Stimulated activated CD8-positive, alpha-beta memory T cell treated with anti-CD3 and anti-CD28 coated beads, Interleukin-4, amount 100 ng/mL, for 48 hours (primary cell): ENCODE measurements at regions not wholly inside any gene's neighbourhood (a gene's known extent, or its start where the extent isn't known, plus 50 kb on each side); places are given as distances from the start of the nearest gene placed in this dataset.
"Not testable (repeated sequence)": the region's sequence is repeated elsewhere in the genome, so short reads cannot be mapped to it uniquely, and the experiment has no call there.

Source experiments
- DNase-seq: peaks from one replicate; pipeline ENCODE4 v3.0.0-alpha.2; 2020

DNA sequence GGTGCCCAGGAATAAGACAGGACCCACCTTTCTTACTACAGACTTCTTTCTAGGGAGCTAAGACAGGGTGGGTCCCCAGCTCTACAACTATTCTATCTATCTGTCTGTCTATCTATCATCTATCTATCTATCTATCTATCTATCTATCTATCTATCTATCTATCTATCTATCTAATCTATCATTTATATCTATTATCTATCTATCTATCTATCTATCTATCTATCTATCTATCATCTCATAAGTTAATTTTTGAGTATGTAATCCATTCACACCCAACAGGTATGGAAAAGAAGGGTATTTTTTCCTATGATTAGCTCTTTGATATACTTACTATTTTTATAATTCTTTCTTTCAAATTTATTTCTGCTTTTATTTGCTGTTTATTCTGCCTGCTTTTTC is 55.9 kb downstream of the BAMBI start:
- DNase-seq: no peak

DNA sequence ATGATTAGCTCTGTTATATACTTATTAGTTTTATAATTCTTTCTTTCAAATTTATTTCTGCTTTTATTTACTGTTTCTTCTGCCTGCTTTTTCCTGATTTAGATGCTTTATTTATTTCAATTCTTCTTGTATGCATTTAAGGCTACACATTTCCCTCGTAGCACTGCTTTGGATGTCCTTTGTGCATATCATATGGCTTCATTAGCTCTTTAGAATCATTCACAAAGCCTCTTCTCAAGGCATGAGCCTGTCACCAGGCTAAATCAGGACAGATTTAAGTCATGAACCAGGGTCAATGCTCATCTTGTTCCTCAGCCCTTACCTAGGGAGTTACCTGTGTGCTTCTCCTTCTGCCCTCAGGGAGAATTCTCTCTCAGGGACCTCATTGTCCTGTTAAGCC is 56.3 kb downstream of the BAMBI start:
- no peak for DNase-seq

DNA sequence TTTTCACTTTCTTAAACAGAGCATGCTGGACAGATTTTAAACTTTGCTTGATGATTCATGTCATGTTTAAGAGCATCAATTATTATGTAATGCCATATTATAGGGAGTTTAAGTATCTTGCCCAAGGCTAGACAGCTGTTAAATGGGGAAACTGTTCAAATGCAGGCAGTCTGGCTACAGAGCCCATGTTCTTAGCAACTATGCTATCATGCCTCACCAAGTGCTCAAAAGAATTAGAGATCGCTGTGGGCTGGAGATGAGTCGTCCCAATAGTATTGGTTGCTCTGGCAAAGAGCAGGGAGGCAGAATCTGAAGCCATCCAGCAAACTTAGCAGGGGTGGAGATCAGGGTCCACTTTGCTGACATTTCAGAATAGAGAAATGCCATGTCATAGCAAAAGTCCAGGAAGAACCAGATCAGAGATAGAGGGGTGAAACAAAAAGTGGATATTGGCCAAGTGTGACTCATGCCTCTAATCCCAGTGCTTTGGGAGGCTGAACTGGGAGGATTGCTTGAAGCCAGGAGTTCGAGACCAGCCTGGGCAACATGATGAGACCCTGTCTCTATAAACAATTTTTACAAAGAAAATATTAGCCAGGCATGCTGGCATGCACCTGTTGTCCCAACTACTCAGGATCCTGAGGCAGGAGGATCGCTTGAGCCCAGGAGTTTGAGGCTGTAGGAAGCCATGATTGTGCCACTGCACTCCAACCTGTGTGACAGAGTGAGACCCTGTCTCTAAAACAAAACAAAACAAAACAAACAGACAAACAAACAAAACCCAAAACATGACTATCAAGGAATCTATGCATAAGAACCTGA is 57.8 kb downstream of the BAMBI start:
- DNase-seq: no peak

DNA sequence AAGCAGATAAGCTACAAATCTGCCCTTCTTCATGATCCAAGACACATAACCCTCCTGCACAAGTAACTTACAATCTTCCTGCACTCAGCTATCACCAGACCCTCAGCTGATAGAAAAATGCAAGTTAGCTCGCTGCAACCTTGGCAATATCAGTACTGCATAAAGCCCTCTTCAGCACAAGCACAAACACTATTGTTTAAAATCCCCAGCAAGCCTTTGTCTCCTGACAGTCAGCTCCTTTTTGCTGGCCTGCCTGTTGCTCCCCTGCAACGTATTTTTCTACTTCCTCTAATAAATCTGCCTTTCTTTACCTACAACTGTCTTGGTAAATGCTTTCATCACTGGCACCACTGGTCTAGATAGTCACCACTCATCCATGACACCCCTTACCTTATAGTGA is 59.8 kb downstream of the BAMBI start:
- no peak for DNase-seq

DNA sequence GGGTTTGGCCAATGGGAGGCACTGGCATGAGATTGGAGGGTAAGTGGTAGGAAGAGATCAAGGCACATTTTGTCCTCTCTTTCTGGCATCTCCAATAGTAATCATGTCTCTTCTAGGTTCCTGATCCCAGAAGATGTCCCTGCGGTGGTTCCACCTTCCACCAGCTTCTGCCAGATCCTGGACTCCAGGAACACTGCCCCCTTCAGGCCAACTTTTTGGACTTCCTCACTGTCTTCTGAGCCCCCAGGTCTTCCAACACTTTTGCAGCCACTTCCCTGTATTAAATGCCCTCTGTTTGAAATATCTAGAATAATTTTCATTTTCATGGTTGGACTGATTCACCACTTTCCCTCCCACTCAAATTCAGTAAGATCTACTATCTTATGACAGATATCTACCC is 60.9 kb downstream of the BAMBI start:
- peak; percentile 27 for DNase-seq

DNA sequence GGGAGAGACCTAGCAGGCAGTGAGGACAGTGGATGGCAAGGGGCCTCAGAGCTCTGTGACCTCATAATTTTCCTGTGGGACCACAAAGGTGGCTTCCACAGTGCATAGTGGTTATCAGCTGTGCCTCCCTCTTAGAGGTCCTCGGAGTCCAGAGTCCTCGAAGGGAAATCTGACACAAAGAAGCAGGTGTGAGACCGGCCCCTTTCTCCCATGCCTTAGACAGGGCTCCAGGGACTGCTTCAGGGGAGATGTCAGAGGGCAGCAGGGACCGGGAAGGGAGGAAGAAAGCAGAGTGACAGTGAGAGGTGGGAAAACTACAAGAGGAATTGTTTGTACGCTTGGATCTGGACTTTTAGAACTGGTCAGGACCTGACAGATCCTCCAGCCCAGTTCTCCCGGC is 66.3 kb downstream of the BAMBI start:
- no peak for DNase-seq

DNA sequence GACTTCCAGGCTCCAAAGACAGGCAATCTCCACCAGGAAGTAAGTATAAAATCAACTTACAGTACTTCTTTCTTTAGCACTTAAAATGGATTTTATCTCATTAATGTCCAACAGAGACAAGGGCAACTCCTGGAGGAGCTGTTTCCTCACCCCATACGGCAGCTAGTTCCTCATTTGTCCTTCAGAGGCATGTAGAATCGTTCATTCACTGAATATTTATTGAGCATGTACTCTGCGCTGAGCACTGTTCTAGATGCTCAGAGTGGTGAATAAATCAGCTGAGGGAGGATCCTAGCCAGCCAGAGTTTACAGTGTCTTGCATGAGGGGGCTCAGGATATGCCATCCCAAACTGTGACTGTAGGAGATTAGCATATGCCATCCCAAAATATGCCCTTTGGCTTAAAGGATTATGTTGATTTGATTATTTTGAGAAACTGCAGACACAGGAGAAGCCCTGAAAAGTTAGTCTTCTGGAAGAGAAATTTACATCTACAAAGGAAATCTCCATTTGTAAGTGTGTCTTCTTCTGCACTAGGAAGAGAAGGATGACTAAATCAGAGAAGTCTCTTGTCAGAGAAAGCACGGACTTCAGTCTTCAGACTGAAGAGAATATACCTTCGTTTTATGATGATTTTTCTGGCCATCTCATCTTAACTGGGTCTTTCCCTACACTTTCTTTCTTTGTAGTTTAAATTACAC is 66.9 kb downstream of the BAMBI start:
- no peak for DNase-seq

DNA sequence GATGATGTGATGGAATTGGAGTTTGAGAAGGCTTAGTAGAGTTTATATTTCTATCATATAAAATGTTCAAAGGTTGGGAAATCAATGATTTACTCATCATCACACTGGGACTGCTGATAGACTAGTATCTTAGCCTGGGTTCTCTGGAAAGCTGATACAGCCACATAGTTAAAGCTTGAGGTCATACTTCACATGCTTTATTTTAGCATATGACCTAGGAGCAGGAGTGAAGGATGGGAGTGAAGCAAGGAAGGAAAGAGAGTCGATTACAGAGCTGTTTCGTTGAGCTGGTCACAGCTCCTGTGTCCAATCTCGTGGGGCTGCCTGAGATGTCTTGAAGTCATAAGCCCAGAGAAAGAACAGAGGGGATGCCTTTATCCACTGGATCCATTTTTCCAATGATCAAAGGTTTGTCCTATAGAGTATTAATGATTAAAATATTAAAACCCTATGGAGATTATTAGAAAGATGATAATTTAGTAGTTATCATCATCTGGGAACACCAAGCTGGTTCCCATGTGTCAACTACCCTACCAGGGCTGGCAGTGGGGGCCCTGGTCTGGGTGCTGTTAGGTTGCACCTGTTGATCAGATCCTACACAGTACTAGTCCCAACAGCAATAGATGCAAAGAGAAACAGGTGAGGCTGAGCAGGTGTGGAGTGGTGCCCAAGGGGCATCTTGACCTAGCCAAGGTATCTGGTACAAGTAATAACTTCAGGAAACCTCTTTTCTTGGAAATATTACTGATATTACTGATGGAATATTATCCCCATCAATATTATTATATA is 77.8 kb downstream of the BAMBI start:
- no peak for DNase-seq

DNA sequence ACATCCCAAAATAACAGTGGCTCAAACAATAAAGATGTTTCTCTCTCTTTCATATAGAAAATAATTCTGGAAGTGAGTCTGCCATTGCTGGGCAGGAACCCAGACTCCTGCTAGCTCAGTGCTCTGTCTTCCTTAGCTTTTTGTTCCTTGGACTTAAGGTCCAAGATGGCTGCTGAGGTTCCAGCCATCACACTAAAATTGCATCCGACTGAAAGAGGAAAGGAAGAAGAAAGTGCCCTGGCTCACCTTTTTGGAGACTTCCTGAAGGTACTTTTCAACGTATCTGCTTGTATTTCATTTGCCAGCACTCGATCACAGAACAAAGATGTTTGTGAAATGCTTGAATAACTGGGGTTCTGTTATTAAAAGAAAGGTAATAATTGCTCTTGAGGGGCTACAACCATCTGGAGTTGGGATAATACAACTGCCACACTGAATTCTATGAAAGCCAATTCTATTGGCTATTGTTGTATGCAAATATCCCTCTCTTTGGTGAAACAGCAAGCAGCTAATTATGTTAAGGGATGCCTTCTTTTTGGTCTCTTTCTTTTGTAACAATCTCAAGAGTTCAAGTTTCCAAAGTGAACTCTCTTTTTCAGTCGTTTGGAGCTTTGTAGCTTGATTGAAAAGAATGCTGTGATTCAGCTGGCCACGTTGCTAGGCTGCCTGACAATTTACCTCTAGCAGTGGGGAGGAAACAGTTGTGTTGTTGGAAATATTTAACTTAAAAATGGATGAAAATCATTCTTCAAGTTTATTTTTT is 83.9 kb downstream of the BAMBI start:
- DNase-seq: no peak

DNA sequence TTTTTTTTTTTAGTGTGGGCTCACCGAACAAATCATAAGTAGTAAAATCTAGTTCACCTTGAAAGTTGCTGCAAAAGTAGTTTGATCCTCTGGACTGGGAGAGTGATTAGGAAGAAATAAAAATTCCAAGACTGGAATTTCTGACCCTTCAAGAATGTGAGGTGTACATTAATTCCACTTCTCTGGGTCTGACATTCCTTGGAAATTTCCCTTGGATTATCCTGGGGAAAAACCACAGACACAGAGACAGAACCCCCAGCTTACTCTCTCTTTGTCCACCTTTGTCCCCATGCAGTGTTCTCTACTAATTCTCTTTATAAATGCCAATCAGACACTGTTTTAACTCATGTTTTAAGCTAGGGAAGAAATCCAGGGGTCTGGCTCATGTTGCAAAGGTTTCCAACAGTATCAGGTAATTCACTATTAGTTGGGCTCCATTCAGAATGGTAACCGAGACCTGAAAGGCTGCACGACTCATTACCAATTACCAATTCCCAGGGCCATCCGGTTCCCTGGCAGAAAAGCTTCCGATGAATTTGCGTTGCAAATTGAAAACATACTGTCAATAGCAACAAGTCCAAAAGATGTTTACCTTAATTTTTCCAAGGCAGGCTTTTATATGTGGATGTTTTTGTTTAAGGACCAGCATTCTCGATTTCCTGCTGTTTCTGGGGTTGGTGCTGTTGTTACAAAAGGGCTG is 86.3 kb downstream of the BAMBI start:
- no peak for DNase-seq

DNA sequence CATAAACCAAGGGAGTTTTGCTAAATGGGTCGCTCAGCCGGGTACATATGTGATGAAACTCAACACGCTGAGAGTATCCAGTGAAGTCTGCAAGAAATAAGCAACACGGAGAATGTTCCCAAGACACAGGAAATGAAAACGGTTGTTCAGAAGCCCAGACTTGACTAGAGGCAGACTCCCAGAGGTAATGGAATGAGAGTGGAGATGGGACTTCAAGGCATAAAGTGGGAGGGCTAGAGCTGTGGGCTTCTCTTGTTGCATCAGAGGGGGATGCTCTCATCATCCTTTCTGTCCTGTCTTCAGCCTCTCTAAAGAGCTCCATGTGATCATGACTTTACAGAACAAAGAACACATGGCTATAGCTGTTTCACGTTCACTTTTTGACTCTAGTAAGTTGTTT is 88.3 kb downstream of the BAMBI start:
- no peak for DNase-seq

DNA sequence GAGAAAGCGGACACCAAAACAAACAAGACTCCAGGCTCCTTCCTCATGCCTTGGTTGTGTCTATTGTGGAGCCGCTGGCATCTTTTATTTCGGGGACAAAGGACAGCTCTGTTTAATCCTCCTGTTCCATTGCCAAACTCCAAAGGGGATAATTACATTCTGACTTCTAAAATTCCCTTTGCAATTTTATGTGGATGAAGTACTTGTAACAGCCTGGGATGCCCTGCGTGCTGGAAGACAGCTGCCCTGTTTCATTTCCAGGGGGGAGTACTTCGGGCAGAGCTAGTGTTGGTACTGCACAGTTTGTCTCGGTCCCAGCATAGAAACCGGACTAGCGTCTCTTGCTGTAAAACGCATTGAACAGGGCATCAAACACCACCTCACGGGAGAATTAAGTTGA is 90.9 kb downstream of the BAMBI start:
- DNase-seq: no peak

DNA sequence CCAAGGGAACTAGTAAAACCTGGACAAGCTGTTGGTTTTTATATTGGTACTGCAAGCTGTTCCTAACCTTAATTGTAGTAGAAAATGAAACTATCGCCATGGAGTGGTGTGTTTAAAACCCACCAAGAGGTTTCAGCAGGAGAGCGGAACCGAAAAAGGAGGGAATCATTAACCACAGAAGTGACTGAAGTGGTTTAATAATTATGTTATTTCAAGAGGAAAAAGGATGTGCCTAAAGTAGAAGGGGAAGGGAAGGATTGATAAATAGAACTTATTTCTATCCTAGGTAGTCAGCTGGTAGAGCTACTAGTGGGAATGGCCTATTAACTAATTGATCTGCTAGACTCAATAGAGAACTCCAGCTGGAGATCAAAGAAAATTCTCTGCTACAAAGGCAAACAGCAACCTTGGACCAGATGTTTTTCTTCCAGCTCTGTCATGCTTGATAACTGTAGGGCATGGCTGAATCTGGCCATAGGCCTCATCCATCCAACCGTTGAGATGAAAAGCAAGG is 91.8 kb downstream of the BAMBI start:
- no peak for DNase-seq

DNA sequence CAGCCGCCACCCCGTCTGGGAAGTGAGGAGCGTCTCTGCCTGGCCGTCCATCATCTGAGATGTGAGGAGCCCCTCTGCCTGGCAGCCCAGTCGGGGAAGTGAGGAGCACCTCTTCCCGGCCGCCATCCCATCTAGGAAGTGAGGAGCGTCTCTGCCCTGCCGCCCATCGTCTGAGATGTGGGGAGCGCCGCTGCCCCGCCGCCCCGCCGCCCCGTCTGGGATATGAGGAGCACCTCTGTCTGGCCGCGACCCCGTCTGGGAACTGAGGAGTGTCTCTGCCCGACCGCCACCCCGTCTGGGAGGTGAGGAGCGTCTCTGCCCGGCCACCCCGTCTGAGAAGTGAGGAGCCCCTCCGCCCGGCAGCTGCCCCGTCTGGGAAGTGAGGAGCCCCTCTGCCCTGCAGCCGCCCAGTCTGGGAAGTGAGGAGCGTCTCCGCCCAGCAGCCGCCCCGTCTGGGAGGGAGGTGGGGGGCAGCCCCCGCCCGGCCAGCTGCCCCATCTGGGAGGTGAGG is 94.3 kb downstream of the BAMBI start:
- not testable (repeated sequence) for DNase-seq

DNA sequence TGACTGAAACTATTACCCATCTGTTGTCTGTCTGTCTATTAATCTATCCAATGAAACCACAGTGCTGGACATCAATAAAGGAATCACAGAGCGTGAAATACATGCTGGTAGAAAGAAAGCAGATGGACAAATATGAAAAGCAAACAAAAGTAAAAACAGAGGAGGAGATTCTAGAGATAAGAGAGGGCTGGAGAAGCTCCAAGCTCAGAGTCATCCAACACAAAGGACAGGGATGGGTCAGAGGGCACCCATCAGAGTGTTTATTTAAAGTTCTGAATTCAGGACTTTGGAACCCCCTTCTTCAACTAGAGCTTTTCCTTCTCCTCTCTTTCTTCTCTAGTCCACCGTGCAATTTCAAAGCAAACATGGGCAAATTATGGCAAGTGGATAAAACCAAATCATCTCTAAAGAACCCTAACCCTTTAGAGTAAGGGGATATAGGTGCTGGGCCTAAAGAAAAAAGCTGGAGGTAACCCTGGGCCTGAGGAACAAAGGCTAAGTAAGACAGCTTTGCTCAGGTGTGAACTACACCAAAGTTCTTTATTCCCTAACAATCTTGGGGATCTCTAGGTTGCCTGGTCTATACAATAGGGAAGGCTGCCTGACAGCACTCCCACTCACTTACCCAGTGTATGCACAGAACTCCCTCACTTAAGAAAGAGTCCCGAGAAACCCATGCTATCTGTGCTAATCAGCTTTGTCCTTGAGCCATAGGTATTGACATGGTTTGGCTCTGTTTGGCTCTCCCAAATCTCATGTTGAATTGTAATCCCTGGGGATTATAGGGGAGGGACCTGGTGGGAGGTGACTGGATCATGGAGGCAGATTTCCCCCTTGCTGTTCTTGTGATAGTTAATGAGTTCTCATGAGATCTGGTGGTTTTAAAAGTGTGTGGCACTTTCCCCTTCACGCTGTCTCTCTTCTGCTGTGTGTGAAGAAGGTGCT is 97.0 kb downstream of the BAMBI start:
- DNase-seq: no peak

DNA sequence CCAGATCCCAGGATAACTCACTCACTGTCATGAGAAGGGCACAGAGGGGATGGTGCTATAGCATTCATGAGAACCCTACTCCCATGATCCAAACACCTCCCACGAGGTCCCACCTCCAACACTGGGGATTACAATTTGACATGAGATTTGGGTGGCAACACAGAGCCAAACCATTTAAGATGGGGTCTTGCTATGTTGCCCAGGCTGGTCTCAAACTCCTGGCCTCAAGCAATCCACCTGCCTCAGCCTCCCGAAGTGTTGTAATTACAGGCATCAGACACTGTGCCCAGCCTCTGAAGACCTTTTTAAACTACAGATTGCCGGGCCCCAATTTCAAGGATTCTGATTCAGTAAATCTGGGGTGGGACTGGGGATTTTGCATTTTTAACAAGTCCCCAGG is 98.5 kb downstream of the BAMBI start:
- DNase-seq: no peak

DNA sequence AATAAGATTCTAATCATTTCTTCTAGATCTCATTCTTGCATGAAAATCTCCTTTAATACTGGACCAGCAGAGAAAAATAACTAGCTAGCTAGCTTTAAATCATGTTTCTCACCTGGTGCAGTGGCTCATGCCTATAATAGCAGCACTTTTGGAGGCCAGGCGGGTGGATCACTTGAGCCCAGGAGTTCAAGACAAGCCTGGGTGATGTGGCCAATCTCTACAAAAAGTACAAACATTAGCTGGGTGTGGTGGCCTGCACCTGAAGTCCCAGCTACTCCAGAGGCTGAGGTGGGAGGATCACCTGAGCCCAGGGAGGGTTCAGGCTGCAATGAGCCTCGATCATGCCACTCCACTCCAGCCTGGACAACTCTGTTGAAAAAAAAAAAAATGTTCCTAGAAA is 99.2 kb downstream of the BAMBI start:
- no peak for DNase-seq

DNA sequence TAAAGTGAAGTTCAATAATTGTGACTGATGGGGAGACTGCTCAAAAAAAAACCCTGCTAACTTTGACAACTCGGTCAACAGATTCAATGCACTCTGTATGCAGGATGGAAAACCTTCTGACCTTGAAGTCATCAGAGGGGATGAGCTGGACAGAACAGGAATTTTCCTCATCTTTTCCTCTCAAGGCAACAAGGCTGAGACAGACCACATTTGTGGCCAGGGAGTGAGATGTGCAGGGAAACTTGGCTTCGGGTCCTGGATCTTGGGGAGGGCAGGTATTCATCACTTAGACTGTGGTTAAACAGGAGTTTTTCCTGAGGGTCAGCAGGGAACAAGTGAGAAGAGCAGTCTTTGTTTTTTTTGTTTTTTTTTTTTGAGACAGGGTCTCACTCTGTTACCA is 100.6 kb downstream of the BAMBI start:
- no peak for DNase-seq

DNA sequence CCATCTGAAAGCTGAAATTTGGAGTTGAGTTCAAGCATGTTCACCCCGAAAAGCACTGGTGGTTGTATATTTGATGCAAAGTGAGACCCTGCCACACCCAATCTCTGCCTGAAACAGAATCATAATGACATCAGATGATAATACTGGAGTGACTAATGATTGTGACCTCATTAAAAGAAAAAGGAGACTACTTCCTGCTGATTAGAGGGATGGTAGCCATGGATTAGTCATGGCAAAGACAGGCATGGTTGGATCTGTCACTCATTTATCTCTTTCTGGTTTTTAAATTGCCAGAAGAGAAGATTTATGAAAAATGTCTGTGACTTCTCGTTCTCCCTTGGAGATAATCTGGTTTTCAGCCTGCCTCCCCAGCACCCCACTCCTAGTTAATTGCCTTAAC is 101.2 kb downstream of the BAMBI start:
- no peak for DNase-seq

DNA sequence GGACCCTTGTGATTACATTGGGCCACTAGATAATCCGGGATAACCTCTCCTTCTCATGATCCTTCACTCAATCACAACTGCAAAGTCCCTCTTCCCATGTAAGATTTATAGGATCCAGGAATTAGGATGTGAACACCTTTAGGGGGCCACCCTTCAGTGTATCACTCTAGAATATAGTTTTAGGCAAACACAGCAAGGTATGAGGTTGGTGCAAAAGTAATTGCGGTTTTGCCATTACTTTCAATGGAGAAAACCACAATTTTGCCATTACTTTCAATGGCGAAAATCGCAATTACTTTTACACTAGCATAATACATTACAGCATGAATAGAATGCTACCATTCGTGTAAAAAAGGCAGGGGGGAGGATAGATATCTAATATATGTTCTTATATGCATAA is 104.0 kb downstream of the BAMBI start:
- DNase-seq: no peak

DNA sequence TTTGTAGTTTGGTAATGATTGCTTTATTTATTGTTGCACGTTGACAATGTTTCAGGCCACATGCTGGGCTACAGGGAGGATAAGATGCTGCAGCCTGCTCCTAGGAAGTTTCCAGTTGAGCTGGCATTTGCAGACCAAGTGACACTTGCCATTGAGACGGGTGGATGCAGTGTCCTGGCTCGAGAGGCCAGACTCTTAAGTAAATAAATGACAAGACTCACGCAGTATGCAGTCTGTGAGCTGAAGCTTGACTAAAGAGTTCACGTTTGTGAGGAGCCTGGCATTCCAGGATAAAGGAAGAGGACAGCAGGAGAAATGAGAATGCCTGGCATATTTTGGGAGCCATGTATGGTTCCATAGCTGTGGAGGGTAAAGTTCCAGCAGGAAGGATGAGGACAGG is 105.8 kb downstream of the BAMBI start:
- no peak for DNase-seq
